Activated T-helper 1 cell treated with anti-CD3 and anti-CD28 coated beads, Interleukin-12 subunit alpha, Interleukin-12 subunit beta, Interleukin-2, Interleukin-4 antibody, amounts not matched to agents 30 ng/mL and 10 ng/mL and 1 ng/mL, durations not matched to agents 14 hours and 24 hours and 36 hours (primary cell): ENCODE measurements at regions not wholly inside any gene's neighbourhood (a gene's known extent, or its start where the extent isn't known, plus 50 kb on each side); places are given as distances from the start of the nearest gene placed in this dataset.

Experiments used
- DNase-seq: peaks from one replicate; pipeline ENCODE4 v3.0.0; 2021; ENCODE audit warnings: low spot score
- H3K27ac Mint-ChIP-seq: one replicate; pipeline ENCODE4 v1.8.0; 2021; ENCODE audit warnings: mild to moderate bottlenecking, mixed read lengths
- H3K27me3 Mint-ChIP-seq: one replicate; pipeline ENCODE4 v1.8.0; 2022; ENCODE audit warnings: mild to moderate bottlenecking, moderate library complexity, mixed read lengths; ENCODE audit not compliant: insufficient read depth
- H3K36me3 Mint-ChIP-seq: one replicate; pipeline ENCODE4 v1.8.0; 2021; ENCODE audit warnings: low read depth, mixed read lengths
- H3K4me1 Mint-ChIP-seq: one replicate; pipeline ENCODE4 v1.8.0; 2021; ENCODE audit warnings: low read depth, mixed read lengths
- H3K4me3 Mint-ChIP-seq: one replicate; pipeline ENCODE4 v1.8.0; 2021; ENCODE audit warnings: mild to moderate bottlenecking, moderate library complexity, mixed read lengths
- H3K9me3 Mint-ChIP-seq: one replicate; pipeline ENCODE4 v1.8.0; 2021; ENCODE audit warnings: mixed read lengths
- intact Hi-C: fragments of 100-400 bp; cut with micrococcal nuclease; formaldehyde crosslinking; loops from one replicate; pipeline ENCODE4 v1.15.1; 2024

DNA sequence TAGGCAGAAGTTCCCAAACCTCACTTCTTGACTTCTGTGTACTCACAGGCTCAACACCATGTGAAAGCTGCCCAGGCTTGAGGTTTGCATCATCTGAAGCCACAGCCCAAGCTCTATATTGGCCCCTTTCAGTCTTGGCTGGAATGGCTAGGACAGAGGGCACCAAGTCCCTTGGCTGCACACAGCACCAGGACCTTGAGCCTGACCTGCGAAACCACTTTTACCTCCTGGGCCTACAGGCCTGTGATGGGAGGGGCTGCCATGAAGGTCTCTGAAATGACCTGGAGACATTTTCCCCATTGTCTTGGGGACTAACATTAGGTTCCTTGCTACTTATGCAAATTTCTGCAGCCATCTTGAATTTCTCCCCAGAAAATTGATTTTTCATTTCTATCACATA lies 288.3 kb upstream of the ZC3H12C start:
- H3K4me3 Mint-ChIP-seq = no peak overlapping the region
- no peaks in the 10 kb centered on the region for H3K27me3 Mint-ChIP-seq
- no peaks in the 10 kb centered on the region for H3K36me3 Mint-ChIP-seq
- no peaks in the 10 kb centered on the region for H3K4me1 Mint-ChIP-seq
- H3K9me3 Mint-ChIP-seq = no peaks in the 10 kb centered on the region
- no peak for DNase-seq
- no peak overlapping the region for H3K27ac Mint-ChIP-seq
- intact Hi-C loops = no loop called here

DNA sequence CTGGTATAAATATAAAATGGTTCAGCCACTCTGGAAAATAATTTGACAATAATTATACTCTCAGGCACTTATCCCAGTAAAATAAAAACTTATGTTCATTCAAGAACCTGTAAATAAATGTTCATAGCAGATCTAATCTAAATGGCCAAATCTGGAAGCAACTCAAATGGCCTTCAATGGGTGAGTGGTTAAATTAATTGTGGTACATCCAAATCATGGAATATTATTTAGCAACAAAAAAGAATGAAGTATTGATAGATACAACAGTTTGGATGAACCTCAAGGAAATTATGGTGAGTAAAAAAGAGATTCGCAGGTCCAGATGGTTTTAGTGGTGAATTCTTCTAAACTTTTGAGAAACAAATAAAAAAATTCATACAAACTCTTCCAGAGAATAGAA lies 287.0 kb upstream of the ZC3H12C start:
- DNase-seq = no peak
- no peaks in the 10 kb centered on the region for H3K27me3 Mint-ChIP-seq
- no peaks in the 10 kb centered on the region for H3K4me1 Mint-ChIP-seq
- no peak overlapping the region for H3K27ac Mint-ChIP-seq
- no peak overlapping the region for H3K4me3 Mint-ChIP-seq
- no peaks in the 10 kb centered on the region for H3K9me3 Mint-ChIP-seq
- no peaks in the 10 kb centered on the region for H3K36me3 Mint-ChIP-seq
- intact Hi-C loops = no loop called here

DNA sequence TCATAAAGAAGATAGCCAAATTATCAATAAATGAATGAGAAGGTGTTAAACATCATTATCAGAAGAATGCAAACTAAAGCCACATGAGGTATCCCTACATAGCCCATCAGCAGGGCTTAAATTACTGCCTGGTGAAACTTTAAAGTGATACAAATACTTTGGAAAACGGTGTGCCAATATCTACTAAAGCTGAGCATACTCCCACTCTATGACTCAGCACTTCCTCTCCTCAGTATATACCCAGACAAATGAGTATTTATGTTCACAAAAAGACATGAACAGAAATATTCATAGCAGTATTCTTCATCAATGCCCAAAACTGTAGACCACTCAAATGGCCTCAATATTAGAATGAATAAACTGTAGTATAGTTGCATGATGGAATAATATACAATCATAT lies 284.6 kb upstream of the ZC3H12C start:
- no peak overlapping the region for H3K4me3 Mint-ChIP-seq
- DNase-seq = no peak
- H3K27ac Mint-ChIP-seq = no peak overlapping the region
- no peaks in the 10 kb centered on the region for H3K36me3 Mint-ChIP-seq
- H3K27me3 Mint-ChIP-seq = no peaks in the 10 kb centered on the region
- intact Hi-C loops = no loop called here
- no peaks in the 10 kb centered on the region for H3K9me3 Mint-ChIP-seq
- H3K4me1 Mint-ChIP-seq = no peaks in the 10 kb centered on the region

DNA sequence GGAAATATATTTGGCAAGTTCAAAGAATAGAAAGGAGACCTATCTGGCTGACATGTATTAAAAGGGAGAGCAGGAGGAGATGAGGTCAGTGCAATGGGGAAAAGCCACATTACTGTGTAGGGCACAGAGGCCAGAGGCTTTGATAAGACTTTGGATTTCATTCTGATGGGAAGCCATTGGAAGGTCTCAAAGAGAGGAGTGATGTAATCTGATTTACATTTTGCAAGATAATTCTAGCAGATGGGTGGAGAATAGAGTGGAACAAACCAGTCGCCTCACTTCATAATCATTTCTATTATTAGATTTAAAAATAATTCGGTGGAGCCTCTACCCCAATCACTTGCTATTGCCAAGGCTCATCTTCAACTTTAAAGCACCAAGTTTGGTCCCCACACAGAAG lies 278.4 kb upstream of the ZC3H12C start:
- no peak overlapping the region for H3K27ac Mint-ChIP-seq
- peaks cover 8% of the 10 kb centered on the region for H3K4me1 Mint-ChIP-seq
- no peak for DNase-seq
- no peaks in the 10 kb centered on the region for H3K9me3 Mint-ChIP-seq
- no peaks in the 10 kb centered on the region for H3K36me3 Mint-ChIP-seq
- no peak overlapping the region for H3K4me3 Mint-ChIP-seq
- no peaks in the 10 kb centered on the region for H3K27me3 Mint-ChIP-seq
- intact Hi-C loops = no loop called here

DNA sequence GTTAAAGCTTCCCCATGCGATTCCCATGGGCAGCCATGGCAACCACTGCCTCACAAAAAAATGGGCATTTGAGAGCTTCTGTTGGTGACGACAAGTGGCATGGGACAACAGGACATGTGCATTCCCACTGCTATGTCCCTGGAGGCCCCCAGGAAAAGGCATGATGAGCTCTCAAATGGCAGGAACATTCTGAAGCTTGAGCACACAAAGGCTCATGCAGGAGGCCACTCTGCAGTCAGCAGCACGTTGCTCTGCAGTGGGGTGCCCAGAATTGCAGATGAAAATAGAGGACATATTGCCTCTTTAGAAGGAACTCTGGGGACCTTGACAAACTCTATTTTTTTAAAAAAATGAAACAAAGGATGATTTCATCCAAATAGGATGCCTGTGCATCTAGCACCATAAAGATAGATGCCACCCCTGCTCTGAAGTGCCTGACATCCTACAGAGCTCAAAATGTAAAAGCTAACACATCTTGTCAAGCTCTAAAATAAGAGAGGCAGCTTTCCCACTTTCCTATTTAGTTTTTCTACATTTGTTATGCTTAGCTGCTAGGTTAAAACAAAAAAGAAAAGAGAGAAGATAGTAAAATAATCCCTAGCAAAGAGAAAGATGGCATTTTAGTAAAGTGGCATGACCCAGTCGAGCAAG lies 277.6 kb upstream of the ZC3H12C start:
- Mint-ChIP-seq H3K27me3 (no peaks in the 10 kb centered on the region), H3K27ac (no peak overlapping the region), H3K9me3 (no peaks in the 10 kb centered on the region), H3K4me3 (no peak overlapping the region), H3K36me3 (no peaks in the 10 kb centered on the region), H3K4me1 (peaks cover 8% of the 10 kb centered on the region)
- no peak for DNase-seq
- intact Hi-C loops = no loop called here

DNA sequence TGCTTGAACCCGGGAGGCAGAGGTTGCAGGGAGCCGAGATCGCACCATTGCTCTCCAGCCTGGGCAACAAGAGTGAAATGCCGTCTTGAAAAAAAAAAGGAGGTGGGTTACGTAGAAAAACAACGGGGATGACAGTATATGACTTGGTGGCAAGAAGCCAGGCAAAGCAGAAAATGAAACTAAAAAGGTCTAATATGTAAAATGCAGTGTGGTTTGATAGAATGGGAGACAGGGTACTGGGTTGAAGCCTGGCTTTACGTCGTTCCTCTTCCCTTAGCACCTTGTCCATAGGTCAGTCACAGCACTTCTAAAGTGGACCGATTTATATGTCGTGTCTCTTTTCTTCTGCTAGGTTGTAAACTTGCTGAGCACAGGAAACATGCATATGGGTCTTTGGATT lies 274.9 kb upstream of the ZC3H12C start:
- H3K9me3 Mint-ChIP-seq = no peaks in the 10 kb centered on the region
- no peak overlapping the region for H3K4me3 Mint-ChIP-seq
- H3K36me3 Mint-ChIP-seq = no peaks in the 10 kb centered on the region
- no peak for DNase-seq
- no peaks in the 10 kb centered on the region for H3K27me3 Mint-ChIP-seq
- no peak overlapping the region for H3K27ac Mint-ChIP-seq
- peaks cover 8% of the 10 kb centered on the region for H3K4me1 Mint-ChIP-seq
- intact Hi-C loops = no loop called here

DNA sequence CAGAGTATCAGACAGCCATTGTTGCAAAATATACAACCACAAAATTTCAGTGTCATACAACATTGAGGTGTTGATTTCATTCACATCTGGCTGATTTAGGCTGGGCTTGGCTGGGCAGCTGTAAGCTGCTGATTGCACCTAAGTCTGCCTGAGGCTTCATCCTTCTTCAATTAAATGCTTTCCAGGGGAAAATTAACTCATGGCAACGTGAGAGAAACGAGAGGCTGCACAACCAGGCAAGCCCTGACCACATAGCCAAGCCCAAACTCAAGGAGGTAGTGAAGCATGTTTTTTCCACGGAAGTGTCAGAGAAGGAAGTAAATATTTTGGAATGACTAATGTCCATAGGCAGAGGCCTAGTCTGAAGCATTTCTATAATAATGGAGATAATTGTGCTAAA lies 273.8 kb upstream of the ZC3H12C start:
- Mint-ChIP-seq H3K36me3 (no peaks in the 10 kb centered on the region), H3K9me3 (no peaks in the 10 kb centered on the region), H3K4me3 (no peak overlapping the region), H3K27ac (no peak overlapping the region), H3K4me1 (peaks cover 8% of the 10 kb centered on the region), H3K27me3 (no peaks in the 10 kb centered on the region)
- no peak for DNase-seq
- intact Hi-C loops = no loop called here

DNA sequence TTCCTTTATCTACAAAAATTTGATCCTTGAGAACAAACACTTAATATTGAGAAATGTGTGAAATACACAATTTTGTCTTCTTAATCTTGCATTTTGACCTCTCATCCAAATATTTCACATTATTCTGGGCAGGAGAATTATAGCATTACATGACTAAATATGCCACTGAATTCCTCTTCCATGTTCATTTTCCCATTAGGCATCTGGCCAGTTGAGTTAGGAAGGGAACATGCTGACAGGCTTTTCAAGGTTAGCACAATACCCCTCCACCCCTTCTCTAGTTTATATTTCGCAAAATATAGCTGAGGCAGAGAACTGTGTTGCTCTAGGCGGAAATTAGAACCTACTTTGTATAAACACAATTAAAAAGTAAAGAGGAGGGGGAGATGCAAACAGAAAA lies 271.7 kb upstream of the ZC3H12C start:
- intact Hi-C loops = no loop called here
- Mint-ChIP-seq H3K4me3 (no peak overlapping the region), H3K27me3 (no peaks in the 10 kb centered on the region), H3K27ac (no peak overlapping the region), H3K9me3 (no peaks in the 10 kb centered on the region), H3K4me1 (peaks cover 8% of the 10 kb centered on the region), H3K36me3 (no peaks in the 10 kb centered on the region)
- no peak for DNase-seq

DNA sequence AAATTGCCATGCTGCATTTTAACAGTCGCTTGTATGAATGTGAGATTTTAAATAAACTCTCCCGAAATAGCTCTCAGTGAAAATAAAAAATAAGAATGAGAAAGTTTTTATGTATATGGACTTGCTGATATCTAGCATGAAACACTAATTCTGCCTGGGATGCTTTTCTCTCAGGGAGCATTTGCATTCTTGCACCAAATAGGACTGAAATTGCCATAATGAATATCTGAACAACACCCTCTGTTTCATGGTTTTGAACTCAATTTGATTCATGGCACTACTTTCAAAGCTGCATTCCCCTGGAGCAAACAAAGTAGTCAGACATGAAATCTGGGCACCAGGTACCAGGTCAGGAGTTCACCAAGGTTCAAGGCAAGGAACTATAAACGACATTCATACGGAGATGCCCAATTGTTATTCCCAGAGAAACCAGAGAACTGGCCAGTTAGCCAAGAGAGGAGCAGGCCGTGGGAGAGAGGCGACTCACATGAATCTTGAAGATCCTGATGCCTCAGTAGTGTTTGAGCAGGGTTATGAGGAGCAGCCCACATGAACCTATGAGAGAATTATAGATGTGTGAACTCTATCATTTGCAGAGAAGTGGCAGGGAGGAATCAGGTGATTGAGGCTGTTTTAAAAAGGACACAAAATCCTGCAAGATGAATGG lies 270.6 kb upstream of the ZC3H12C start:
- no peak overlapping the region for H3K27ac Mint-ChIP-seq
- H3K36me3 Mint-ChIP-seq = no peaks in the 10 kb centered on the region
- no peak overlapping the region for H3K4me3 Mint-ChIP-seq
- H3K4me1 Mint-ChIP-seq = peaks cover 8% of the 10 kb centered on the region
- H3K27me3 Mint-ChIP-seq = no peaks in the 10 kb centered on the region
- intact Hi-C loops = no loop called here
- H3K9me3 Mint-ChIP-seq = no peaks in the 10 kb centered on the region
- DNase-seq = no peak

DNA sequence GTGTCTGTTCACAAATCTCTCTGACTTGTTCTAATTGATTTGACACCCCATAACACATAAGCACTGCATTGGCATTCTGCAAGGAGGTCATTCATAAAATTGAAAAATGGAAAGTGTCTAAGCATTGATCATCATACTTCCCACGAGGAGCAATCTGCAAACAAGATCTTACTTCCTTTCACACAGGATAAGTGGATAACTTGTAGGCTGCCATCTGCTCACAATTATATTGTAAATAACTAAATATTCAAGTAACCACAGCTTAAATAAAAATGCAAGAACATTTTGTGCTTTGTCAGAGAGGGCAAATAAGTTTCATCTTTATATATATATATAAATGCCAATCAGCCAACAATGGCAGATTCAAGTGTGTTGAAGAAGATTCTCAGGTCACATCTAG lies 264.8 kb upstream of the ZC3H12C start:
- Mint-ChIP-seq H3K36me3 (no peaks in the 10 kb centered on the region), H3K27ac (no peak overlapping the region), H3K27me3 (no peaks in the 10 kb centered on the region), H3K4me3 (no peak overlapping the region), H3K4me1 (no peaks in the 10 kb centered on the region), H3K9me3 (peaks cover 3% of the 10 kb centered on the region)
- no peak for DNase-seq
- intact Hi-C loops = no loop called here

DNA sequence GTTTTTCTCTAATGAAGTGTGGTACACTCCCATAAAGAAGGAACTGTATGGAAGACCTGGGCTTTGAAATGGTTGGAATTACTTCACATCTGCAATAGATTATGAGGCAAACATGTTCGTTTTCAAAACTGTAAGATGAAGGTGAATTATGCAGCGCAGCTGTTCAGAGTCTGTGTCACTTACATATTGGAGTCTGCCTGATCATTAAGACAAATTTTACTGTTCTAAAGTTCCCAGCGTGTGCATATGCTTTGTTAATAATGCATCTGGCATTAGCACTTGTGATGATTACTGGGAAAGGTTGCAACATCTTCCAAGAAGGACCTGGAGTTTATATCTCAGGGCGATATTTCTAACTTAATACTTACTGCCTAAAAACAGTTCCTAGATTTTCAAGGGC lies 255.2 kb upstream of the ZC3H12C start:
- intact Hi-C loops = no loop called here
- Mint-ChIP-seq H3K27me3 (peaks cover 2% of the 10 kb centered on the region), H3K4me1 (no peaks in the 10 kb centered on the region), H3K27ac (no peak overlapping the region), H3K4me3 (no peak overlapping the region), H3K9me3 (no peaks in the 10 kb centered on the region), H3K36me3 (no peaks in the 10 kb centered on the region)
- no peak for DNase-seq

DNA sequence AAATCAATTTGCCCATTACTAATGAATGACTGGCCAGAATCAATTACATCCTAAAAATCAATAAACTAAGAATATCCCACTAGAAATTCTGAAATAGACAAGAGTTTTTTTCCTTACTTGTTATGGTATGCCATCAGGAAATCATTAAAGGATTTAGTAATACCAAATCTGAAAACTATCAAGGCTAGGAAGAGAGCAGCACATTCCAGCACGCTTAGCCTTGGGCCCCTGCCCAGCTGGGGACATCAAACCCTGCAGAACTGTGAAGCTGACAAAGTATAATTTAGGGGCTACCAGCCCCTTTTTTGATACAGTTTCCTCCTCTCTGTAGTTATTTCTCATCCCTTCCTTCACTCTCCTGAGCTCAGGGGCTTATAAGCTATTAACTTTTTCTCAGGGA lies 247.8 kb upstream of the ZC3H12C start:
- no peak overlapping the region for H3K27ac Mint-ChIP-seq
- H3K4me1 Mint-ChIP-seq = no peaks in the 10 kb centered on the region
- H3K4me3 Mint-ChIP-seq = no peak overlapping the region
- H3K36me3 Mint-ChIP-seq = no peaks in the 10 kb centered on the region
- intact Hi-C loops = no loop called here
- no peaks in the 10 kb centered on the region for H3K9me3 Mint-ChIP-seq
- DNase-seq = no peak
- peaks cover 4% of the 10 kb centered on the region for H3K27me3 Mint-ChIP-seq

DNA sequence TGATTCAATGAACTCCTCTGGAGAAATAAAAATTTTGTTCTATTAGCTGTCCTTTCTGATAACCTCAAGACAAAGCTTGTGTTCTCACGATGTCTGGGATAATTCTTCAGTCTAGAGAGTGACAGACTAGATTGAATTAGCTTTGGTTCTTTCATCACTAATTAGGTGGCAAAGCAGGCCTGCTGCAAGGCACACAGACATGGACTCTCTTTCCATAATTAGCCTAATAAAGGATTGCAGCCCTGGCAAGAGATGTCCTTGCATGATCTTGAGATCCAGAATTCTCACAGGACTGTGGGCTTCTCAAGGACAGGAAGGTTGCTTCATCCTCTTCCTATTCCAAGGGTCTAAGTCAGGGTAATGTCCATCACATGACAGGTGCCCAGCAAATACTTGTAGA lies 245.6 kb upstream of the ZC3H12C start:
- peaks cover 2% of the 10 kb centered on the region for H3K27me3 Mint-ChIP-seq
- intact Hi-C loops = no loop called here
- no peaks in the 10 kb centered on the region for H3K4me1 Mint-ChIP-seq
- no peak overlapping the region for H3K27ac Mint-ChIP-seq
- no peak for DNase-seq
- no peaks in the 10 kb centered on the region for H3K9me3 Mint-ChIP-seq
- no peaks in the 10 kb centered on the region for H3K36me3 Mint-ChIP-seq
- H3K4me3 Mint-ChIP-seq = no peak overlapping the region

DNA sequence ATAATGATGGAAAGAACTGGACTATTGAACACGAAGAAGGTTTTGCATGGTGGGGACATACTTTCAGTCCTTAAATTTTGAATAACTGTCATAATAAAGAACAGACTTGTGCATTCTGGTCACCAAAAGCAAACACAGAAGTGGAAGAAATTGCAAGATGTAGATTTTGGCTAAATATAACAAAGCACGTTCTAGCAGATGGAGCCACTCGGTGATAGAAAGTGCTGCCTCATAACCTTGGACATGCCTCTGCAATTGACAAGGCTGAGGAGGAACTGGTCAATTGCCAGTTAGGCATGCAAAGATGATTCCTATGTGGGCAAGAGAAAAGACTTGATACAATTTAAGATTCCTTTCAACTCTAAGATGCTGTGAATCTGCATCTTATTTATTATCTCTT lies 244.1 kb upstream of the ZC3H12C start:
- H3K4me1 Mint-ChIP-seq = no peaks in the 10 kb centered on the region
- no peak overlapping the region for H3K4me3 Mint-ChIP-seq
- H3K27me3 Mint-ChIP-seq = peaks cover 2% of the 10 kb centered on the region
- no peaks in the 10 kb centered on the region for H3K36me3 Mint-ChIP-seq
- no peak overlapping the region for H3K27ac Mint-ChIP-seq
- DNase-seq = no peak
- intact Hi-C loops = no loop called here
- H3K9me3 Mint-ChIP-seq = no peaks in the 10 kb centered on the region
